NCI-H82 (cell line): ENCODE measurements at regions not wholly inside any gene's neighbourhood (a gene's known extent, or its start where the extent isn't known, plus 50 kb on each side); places are given as distances from the start of the nearest gene placed in this dataset.

Experiments
- DNase-seq: peaks from one replicate; lab custom pipeline; 2025; lab: John Stamatoyannopoulos, UW

GRCh38 chr13:110097013-110097412 lies 209.9 kb downstream of the COL4A1 start:
- no peak for DNase-seq

DNA sequence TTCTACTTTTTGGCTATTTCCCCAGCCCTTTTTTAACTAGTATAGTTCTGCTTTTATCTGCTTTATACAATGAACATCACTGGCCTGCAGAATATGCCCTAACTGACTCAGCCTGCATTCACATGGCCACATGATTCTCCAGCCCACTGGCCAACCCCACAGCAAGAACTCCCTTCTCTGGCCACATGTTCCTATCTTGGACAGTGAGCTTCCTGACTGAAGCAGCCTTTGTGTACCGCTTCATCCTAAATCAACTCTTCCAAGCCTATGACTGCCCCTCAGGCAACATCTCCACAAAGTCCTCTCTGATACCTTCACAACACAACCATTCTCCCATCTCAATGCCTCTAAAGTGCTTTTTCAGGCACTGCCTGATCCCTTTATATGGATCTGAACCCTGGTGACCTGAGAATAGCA lies 214.1 kb downstream of the COL4A1 start:
- DNase-seq = no peak

DNA sequence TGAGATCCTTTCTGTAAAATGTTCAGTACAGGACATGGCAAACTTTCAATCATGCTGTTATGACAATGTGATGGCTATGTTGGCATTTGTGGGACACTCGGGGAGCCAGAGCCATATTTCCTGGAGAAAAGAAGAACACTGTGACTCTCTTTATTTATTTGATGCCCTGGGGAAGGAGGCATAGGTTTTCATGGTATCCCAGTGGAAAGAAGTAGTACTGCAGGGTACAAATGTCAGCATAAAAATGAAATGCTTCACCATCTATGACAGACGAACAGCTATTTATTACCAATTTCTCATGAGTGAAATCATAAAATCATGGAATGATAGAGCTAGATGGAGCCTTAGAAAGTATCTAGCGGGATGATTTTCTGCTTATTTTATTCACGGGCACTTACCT lies 217.1 kb downstream of the COL4A1 start:
- peak; percentile 7 for DNase-seq

DNA sequence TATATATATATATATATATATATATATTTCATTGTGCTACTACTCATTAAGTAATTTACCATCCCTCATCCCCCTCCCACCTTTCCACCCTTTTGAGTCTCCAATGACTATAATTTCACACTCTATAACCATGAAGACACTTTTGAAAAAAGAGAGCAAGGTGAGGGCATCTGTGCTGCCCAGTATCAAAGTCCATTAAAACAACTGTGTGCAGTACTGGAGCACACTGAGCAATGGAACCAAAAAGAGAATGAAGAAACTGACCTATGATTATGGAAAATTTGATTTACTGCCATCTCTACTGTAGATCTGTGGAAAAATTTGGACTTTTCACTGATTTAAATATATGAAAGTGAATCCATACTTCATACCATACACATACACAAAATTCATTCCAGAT lies 217.9 kb downstream of the COL4A1 start:
- DNase-seq = no peak

GRCh38 chr13:110073982-110074381 lies 233.0 kb downstream of the COL4A1 start:
- DNase-seq = peak; percentile 93

DNA sequence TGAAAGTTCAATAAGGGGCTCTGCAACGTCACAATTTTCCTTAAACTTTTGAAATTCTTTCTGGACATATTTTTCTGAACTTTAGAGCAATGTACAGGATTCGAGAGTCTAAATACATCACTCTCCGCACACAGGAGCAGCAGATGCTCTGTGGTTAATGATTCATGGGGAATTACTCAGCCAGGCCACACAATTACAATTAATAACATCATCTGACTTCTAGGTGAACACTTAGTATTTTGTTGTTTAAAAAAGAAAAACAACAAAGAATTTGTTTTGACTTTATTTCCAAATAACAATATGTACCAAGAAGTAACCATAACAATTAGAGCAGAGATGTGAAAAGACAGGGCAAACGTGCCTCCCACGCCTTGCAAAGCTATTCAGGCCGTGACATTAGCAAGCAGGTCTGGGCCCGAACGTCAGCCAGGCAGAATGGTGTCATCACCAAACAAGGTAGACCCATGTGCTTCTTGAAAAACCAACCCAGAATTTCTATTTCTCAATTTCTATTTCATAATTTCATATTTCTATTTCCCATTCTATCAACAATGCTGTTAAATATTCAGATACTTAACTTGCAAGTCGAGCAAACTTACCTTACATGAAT lies 236.3 kb downstream of the COL4A1 start:
- peak; percentile 38 for DNase-seq

- DNase-seq = peak; percentile 92
Measured at GRCh38 chr13:110070046-110070445, 236.9 kb downstream of the COL4A1 start.

DNA sequence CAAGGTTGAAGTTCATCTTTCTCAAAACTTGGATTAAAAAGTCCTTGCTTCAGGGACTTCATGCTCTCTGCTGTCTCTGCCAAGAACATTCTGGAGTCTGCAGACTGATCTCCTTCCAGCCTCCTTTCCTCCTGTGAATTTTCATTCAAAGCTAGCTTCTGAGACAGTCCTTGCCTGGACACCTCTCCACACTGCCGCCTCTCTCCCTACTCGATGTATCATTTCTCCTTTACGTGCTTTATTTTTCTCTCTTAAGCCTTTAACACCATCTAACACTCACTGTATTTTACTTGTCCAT lies 238.8 kb downstream of the COL4A1 start:
- no peak for DNase-seq

GRCh38 chr13:110067355-110068175 lies 239.4 kb downstream of the COL4A1 start:
- no peak for DNase-seq

- no peak for DNase-seq
Measured at GRCh38 chr13:110065780-110066179, 241.2 kb downstream of the COL4A1 start.

- peak; percentile 86 for DNase-seq
Measured at GRCh38 chr13:110063490-110064421, 243.2 kb downstream of the COL4A1 start.

DNA sequence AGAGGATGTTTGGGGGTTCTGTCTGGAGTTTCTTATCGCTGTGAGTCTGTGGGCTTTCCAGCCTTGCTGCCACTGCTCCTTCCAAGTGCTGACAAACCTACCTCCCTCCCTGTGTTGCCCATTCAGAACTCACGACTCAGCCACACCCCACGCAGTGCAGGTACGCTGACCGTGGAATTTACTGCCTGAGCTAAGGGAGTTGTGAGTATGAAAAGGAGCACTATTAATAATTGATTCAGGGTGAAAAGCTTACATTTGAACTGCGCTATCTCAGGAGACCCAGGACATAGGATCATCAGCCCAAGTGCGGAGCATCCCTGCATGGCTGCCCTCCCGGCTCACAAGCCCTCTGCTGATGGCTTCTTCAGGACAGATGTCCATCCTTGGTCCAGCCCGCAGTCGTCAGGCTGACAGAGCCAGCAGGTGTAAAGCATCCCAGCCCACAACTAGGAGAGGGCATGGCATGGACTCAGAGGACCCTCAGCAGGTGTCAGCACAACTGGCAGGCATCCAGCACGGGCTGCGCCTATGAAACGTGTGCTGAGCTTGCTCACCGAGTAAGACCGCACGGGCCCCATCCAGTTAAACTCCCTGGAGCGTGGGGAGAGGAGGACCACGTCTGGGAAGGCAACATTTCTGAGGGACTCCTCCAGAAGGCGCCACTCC lies 244.0 kb downstream of the COL4A1 start:
- DNase-seq = peak; percentile 41

GRCh38 chr13:110062077-110062776 lies 244.7 kb downstream of the COL4A1 start:
- no peak for DNase-seq

- no peak for DNase-seq
Measured at GRCh38 chr13:110061270-110061669, 245.7 kb downstream of the COL4A1 start.

DNA sequence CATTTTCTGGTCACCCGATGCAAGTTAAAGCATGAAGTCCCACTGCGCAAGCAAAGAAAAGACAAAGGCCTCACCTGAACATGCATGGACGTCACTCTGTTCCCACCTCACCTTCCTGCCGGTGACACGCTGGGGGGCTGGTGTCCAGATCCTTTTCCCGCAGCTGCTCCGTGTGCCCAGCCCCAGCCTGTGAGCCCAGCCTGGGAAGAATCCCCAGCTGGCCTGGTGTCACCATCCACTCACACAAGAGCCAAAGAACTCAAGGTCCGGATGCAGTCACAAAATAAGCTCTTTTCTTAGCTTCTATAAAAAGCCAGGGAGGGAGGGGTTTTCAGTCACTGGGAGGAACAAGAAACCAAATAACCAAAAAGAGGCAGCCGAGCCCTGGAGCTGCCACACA lies 249.9 kb downstream of the COL4A1 start:
- DNase-seq = no peak

DNA sequence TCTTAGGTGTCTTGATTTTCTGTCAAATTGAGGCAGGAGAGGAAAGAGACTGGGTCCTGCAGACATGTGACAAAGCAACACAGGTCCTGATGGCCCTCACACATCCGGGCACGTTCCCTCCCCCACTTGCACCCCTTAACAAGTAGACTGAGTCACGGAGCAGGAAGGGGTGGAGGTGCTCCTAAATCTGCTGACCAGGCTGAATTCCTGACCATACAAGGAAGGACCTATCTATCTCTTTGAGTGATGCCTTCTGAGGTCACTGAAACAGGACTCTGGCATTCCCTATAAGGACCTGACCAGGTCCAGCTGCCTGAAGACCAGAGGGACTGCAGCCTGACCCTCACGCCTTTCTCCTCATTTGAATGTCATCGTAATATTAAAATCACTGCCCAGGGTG lies 250.3 kb downstream of the COL4A1 start:
- DNase-seq = no peak

DNA sequence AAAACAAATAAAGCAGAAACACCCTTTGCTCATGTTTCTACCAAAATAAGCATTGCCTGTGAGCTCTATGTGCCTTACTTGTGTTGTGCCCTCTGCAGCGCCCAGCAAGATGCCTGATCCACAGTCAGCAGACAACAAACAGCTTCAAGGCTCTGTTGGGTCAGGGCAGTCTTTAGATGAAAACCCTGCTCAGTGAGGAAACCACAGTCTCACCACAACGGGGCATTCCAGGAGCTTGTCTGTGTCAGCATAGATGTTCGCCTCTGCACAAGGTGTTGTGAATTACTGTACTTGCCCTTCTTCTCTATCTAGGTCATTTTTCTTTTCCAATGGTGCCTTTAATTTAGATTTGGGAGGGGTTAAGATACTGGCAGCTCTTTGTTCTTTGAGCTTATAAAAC lies 251.9 kb downstream of the COL4A1 start:
- DNase-seq = no peak

- no peak for DNase-seq
Measured at GRCh38 chr13:110054041-110054440, 252.9 kb downstream of the COL4A1 start.

DNA sequence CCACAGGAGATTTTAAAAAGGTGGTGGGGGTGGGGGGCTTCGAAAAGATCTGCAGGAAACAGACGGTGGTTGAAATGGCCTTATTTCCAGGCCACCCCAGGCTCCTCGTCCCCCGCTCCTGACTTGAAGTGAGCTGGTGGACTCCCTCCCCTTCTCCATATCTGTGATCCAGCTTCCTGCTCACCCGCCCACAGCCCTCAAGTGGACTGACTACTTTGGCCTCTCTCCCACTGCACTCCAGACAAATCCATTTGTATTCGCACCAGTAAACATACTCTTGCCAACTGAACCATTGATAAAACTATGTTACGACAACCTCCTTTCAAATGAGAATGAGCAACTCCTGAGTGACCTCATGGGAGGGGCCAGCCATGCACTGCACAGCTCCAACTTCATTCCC lies 259.5 kb downstream of the COL4A1 start:
- DNase-seq = no peak

DNA sequence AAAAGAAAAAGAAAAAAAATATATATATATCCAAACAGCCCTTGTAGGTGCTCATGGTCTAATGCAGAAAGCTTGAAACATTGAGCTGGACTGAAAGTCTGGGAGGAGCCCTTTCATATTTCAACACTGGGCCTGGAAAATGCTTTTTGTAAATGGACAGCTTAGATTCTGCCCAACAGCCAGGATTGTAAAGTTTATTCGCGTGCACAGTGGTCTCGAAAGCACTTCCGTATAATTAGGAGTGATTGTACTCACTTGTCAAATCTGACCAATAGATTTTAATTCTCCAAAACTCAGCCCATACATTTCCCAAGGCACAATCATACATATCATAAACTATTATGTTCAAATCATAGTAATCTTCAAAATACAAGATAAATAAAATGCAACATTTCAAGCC lies 260.1 kb downstream of the COL4A1 start:
- DNase-seq = no peak

DNA sequence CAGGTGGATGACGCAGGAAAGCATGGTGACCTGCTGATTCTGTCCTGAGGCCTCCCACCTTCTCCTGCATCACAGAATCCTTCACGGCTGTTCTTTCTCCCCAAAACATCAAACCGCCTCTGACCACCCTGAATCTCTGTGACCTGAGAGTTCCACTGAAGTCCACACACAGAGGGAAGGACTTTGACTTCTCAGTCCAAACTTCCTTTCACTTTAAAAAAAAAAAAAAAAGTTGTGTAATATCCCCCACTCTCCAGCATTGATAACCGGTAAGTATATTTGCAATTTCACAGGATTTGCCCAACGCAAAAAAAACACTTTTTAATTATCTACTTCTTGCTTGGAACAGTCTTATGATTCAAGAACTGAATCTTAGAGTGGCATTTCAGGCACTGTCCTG lies 259.5 kb upstream of the IRS2 start:
- no peak for DNase-seq

DNA sequence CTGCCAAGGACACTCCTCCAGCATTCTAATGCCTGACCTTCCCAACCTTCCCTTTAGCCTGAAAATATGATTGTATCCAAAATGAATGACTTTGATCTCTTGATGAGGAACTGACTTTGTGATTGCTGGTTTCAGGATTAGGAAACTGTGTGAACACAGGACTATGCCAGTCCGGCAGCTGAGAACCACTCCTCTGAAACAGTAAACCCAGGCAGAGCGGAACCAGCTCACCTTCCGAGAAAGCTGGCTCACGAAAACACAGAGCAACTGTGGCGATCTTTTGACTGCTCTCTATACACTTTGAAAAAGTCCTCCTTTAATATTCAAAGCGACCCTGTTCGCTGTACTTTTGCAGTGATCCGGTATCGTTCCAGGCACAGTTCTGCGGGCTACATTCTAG lies 258.8 kb upstream of the IRS2 start:
- DNase-seq = no peak
